ENCODE measurements at regions not wholly inside any gene's neighbourhood (a gene's known extent, or its start where the extent isn't known, plus 50 kb on each side); places are given as distances from the start of the nearest gene placed in this dataset.

DNA sequence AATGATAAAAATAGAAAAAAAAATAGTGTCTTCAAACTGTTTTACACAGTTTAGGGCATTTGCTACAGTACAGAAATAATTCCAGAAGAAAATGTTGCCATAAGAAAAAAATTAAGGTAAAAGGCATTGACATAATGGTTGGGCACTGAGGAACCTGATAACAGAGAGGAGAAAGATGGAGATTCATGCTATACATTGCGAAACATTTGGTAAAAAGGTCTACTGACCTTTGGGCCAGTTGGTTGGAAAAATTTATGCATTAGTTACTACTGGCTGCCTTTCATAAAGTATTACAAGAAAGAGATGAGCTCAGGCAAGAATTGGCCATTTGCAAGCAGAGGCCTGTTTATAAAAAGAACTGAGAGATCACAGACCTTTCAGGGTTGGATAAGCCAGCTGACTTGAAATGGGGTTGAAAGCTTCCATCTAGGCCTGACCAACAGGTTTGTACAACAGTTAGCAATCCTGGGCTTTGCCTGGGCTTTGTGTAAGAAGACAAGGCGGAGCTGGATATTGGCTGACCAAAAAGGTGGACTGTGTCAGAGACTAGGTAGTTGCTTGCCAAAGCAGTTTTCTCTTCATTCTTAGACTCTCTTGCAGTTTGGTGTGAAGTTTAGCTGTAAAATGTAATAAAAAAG lies 166.6 kb upstream of the MCTP2 start:
- POLR2A ChIA-PET: no interaction called here
- Mint-ChIP-seq H3K27ac (no peak overlapping the region), H3K36me3 (ENCODE audit: low read depth) (no peaks in the 10 kb centered on the region), H3K27me3 (peaks cover 3% of the 10 kb centered on the region), H3K4me1 (no peaks in the 10 kb centered on the region), H3K9me3 (peaks cover 5% of the 10 kb centered on the region), H3K4me3 (no peak overlapping the region)
- intact Hi-C loops (cut with micrococcal nuclease): no loop called here
- no peak for ATAC-seq (ENCODE audit: low read depth)
- TF ChIP-seq, protein P1, sequence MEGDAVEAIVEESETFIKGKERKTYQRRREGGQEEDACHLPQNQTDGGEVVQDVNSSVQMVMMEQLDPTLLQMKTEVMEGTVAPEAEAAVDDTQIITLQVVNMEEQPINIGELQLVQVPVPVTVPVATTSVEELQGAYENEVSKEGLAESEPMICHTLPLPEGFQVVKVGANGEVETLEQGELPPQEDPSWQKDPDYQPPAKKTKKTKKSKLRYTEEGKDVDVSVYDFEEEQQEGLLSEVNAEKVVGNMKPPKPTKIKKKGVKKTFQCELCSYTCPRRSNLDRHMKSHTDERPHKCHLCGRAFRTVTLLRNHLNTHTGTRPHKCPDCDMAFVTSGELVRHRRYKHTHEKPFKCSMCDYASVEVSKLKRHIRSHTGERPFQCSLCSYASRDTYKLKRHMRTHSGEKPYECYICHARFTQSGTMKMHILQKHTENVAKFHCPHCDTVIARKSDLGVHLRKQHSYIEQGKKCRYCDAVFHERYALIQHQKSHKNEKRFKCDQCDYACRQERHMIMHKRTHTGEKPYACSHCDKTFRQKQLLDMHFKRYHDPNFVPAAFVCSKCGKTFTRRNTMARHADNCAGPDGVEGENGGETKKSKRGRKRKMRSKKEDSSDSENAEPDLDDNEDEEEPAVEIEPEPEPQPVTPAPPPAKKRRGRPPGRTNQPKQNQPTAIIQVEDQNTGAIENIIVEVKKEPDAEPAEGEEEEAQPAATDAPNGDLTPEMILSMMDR (IDR thresholded peaks at IDR 0.05): no peak
- DNase-seq: no peak
- CTCF ChIA-PET: no interaction called here

DNA sequence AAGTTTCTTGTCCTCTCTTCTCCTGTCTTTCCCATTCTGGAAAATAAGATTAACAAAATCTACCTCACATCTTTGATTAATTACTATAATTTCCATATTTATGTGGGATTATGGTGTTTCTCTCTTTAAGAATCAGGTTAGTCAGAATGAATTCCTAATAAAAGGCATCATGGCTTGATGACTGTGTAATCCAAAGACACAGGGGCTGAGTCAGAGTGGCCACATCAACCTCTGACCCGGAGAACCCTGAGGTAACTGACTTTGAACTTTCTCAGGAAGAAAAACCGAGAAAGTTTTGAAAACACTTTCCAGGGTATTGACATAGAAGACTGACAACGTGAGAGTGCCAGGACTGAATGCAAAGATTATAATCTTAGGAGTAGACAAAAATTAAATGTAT lies 170.3 kb upstream of the MCTP2 start:
- H3K4me3 Mint-ChIP-seq: no peak overlapping the region
- ChIA-PET POLR2A (no interaction called here), CTCF (no interaction called here)
- H3K27ac Mint-ChIP-seq: no peak overlapping the region
- H3K9me3 Mint-ChIP-seq: no peaks in the 10 kb centered on the region
- H3K36me3 Mint-ChIP-seq (ENCODE audit: low read depth): no peaks in the 10 kb centered on the region
- ATAC-seq (ENCODE audit: low read depth) (no peak), DNase-seq (no peak)
- TF ChIP-seq, protein P1 (IDR thresholded peaks at IDR 0.05): no peak
- H3K27me3 Mint-ChIP-seq: peaks cover 9% of the 10 kb centered on the region
- H3K4me1 Mint-ChIP-seq: no peaks in the 10 kb centered on the region
- intact Hi-C loops (cut with micrococcal nuclease): no loop called here

DNA sequence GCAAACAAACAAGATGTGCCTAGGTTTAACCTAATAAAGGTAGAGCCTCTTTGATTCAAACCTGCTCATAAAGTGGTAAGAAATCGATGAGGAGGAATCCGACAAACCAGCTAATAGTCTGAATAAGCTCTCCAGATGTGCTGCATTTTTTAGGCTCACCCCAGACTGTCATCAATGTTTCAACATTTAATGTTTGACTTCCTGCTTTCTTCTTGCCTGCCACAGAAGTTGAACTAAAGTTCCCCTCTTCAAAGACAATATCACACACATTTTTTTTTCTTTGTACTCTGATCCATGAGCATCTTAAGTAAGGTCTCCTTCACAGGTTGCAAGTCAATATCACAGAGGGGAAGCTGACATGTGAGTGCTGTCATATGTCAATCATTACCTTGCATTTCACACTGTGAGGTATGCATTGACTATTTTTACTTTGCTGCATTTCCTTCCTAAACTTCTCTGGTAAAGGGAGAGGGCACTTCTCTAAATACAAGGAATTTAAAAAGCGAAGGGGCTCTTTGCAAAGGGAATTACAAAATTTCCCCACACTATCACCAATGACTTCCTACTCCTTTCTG lies 172.3 kb upstream of the MCTP2 start:
- peaks cover 9% of the 10 kb centered on the region for H3K27me3 Mint-ChIP-seq
- no peaks in the 10 kb centered on the region for H3K36me3 Mint-ChIP-seq (ENCODE audit: low read depth)
- no peaks in the 10 kb centered on the region for H3K4me1 Mint-ChIP-seq
- H3K9me3 Mint-ChIP-seq: peaks cover 2% of the 10 kb centered on the region
- DNase-seq: no peak
- CTCF ChIA-PET: no interaction called here
- no peak overlapping the region for H3K4me3 Mint-ChIP-seq
- ATAC-seq (ENCODE audit: low read depth): no peak
- intact Hi-C loops (cut with micrococcal nuclease): no loop called here
- TF ChIP-seq, protein P1 (IDR thresholded peaks at IDR 0.05): no peak
- no peak overlapping the region for H3K27ac Mint-ChIP-seq
- POLR2A ChIA-PET: no interaction called here

DNA sequence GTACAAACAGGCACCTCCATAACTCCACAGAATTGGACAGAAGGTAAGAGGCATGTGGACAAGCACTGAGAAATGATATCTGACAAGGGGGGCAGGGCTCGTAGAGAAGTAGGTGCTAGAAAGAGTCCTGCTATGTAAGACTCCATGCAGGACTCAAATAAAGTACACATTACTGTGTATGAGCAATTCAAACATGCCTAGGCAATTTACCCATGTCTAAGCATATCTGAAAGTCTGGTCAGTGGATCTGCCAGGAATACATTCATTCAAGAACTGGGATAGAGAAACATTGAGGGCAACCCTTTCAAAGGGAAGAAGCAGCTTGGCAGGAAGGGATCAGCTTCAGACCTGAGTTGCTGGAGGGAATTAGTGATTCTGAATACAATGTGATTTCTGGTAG lies 174.1 kb upstream of the MCTP2 start:
- TF ChIP-seq, protein P1 (IDR thresholded peaks at IDR 0.05): no peak
- DNase-seq: no peak
- Mint-ChIP-seq H3K27me3 (peaks cover 9% of the 10 kb centered on the region), H3K9me3 (peaks cover 4% of the 10 kb centered on the region), H3K27ac (no peak overlapping the region), H3K36me3 (ENCODE audit: low read depth) (no peaks in the 10 kb centered on the region), H3K4me1 (peaks cover 4% of the 10 kb centered on the region), H3K4me3 (no peak overlapping the region)
- POLR2A ChIA-PET: no interaction called here
- no peak for ATAC-seq (ENCODE audit: low read depth)
- intact Hi-C loops (cut with micrococcal nuclease): no loop called here
- CTCF ChIA-PET: no interaction called here

DNA sequence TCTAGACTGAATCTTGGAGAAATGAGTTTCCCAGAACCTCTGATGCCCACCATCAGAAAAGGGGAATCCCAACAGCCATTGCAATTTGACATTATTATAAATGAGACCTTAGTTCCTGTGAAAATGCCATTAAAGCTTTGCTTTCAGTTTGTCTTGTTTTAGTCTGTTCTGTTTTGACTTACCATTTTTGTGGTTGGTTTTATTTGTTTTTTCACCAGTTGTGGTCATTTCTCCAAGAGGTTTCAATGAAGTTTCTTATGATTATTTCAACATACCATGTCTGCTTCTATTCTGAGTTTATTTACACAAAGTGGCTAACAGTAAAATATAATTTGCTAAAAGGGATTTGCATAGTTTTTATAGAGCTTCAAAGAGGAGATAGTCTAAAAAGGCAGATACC lies 175.0 kb upstream of the MCTP2 start:
- H3K27ac Mint-ChIP-seq: no peak overlapping the region

More for the DNA sequence above, 175.0 kb upstream of the MCTP2 start:
- H3K9me3 Mint-ChIP-seq: peaks cover 4% of the 10 kb centered on the region
- intact Hi-C loops (cut with micrococcal nuclease): no loop called here
- no peaks in the 10 kb centered on the region for H3K36me3 Mint-ChIP-seq (ENCODE audit: low read depth)
- DNase-seq (no peak), ATAC-seq (ENCODE audit: low read depth) (no peak)
- no peak overlapping the region for H3K4me3 Mint-ChIP-seq
- ChIA-PET CTCF (no interaction called here), POLR2A (no interaction called here)
- H3K27me3 Mint-ChIP-seq: peaks cover 7% of the 10 kb centered on the region
- peaks cover 4% of the 10 kb centered on the region for H3K4me1 Mint-ChIP-seq
- TF ChIP-seq, protein P1 (IDR thresholded peaks at IDR 0.05): no peak

Measured in activated B cell treated with CpG ODN at 0.5 μM for 24 hours (primary cell).